UCSD-AML1 (cell line): ENCODE measurements at regions not wholly inside any gene's neighbourhood (a gene's known extent, or its start where the extent isn't known, plus 50 kb on each side); places are given as distances from the start of the nearest gene placed in this dataset.

ENCODE experiments used
- DNase-seq: peaks from one replicate; lab custom pipeline; 2025; ENCODE audit not compliant: unreplicated experiment; lab: John Stamatoyannopoulos, UW

- no peak for DNase-seq
Observed at GRCh38 chr13:100941377-100942368, 267.1 kb upstream of the TMTC4 start.

GRCh38 chr13:100940658-100941057 lies 266.1 kb upstream of the TMTC4 start:
- DNase-seq, result no peak

GRCh38 chr13:100933841-100934240 lies 259.2 kb upstream of the TMTC4 start:
- DNase-seq, result no peak

GRCh38 chr13:100922599-100922998 lies 248.0 kb upstream of the TMTC4 start:
- DNase-seq, result no peak

- DNase-seq, result no peak
Observed at GRCh38 chr13:100921139-100921538, 246.5 kb upstream of the TMTC4 start.

- no peak for DNase-seq
Observed at GRCh38 chr13:100917011-100917410, 242.4 kb upstream of the TMTC4 start.

- DNase-seq, result no peak
Observed at GRCh38 chr13:100913143-100913542, 238.5 kb upstream of the TMTC4 start.

- DNase-seq, result no peak
Observed at GRCh38 chr13:100904293-100904976, 229.8 kb upstream of the TMTC4 start.

- no peak for DNase-seq
Observed at GRCh38 chr13:100899720-100900316, 225.2 kb upstream of the TMTC4 start.

- DNase-seq, result no peak
Observed at GRCh38 chr13:100898431-100898830, 223.8 kb upstream of the TMTC4 start.

GRCh38 chr13:100895651-100896050 lies 221.1 kb upstream of the TMTC4 start:
- DNase-seq, result no peak

GRCh38 chr13:100892981-100893380 lies 218.4 kb upstream of the TMTC4 start:
- DNase-seq, result no peak

- no peak for DNase-seq
Observed at GRCh38 chr13:100890645-100891044, 216.1 kb upstream of the TMTC4 start.

- peak; percentile 14 for DNase-seq
Observed at GRCh38 chr13:100887729-100888151, 213.1 kb upstream of the TMTC4 start.

- DNase-seq, result no peak
Observed at GRCh38 chr13:100883453-100883852, 208.9 kb upstream of the TMTC4 start.

GRCh38 chr13:100881291-100881864 lies 206.8 kb upstream of the TMTC4 start:
- DNase-seq, result no peak

- DNase-seq, result no peak
Observed at GRCh38 chr13:100880166-100880565, 205.6 kb upstream of the TMTC4 start.

- no peak for DNase-seq
Observed at GRCh38 chr13:100879255-100879654, 204.7 kb upstream of the TMTC4 start.

- DNase-seq, result no peak
Observed at GRCh38 chr13:100876044-100876403, 201.4 kb upstream of the TMTC4 start.

- DNase-seq, result no peak
Observed at GRCh38 chr13:100875392-100876043, 200.9 kb upstream of the TMTC4 start.

- DNase-seq, result no peak
Observed at GRCh38 chr13:100872761-100873160, 198.2 kb upstream of the TMTC4 start.
